ENCODE measurements at regions not wholly inside any gene's neighbourhood (a gene's known extent, or its start where the extent isn't known, plus 50 kb on each side); places are given as distances from the start of the nearest gene placed in this dataset.

GRCh38 chr13:80666782-80667552 lies 326.0 kb upstream of the SPRY2 start:
- ChIA-PET POLR2A (no interaction called here), CTCF (no interaction called here)
- TF ChIP-seq FEZF1 (tag by site-specific recombination; IDR thresholded peaks at IDR 0.05) (no peak), PBX3 (CRISPR knock-in tag; IDR thresholded peaks at IDR 0.05) (no peak), ZNF529 (tag by site-specific recombination; IDR thresholded peaks at IDR 0.05; ENCODE audit: insufficient replicate concordance) (no peak), ZNF624 (tag by site-specific recombination; IDR thresholded peaks at IDR 0.05) (no peak), ZNF121 (tag by site-specific recombination; IDR thresholded peaks at IDR 0.05) (no peak), ZNF670 (tag by site-specific recombination; IDR thresholded peaks at IDR 0.05; ENCODE audit: low read depth) (no peak), ZNF629 (tag by site-specific recombination; IDR thresholded peaks at IDR 0.05) (no peak), YY2 (tag by site-specific recombination; IDR thresholded peaks at IDR 0.05) (no peak), EGR2 (tag by site-specific recombination; IDR thresholded peaks at IDR 0.05; ENCODE audit: low read depth) (no peak), ZNF501 (tag by site-specific recombination; IDR thresholded peaks at IDR 0.05) (no peak), ZXDB (tag by site-specific recombination; IDR thresholded peaks at IDR 0.05) (no peak), ZNF488 (tag by site-specific recombination; IDR thresholded peaks at IDR 0.05) (no peak), GLI2 (tag by site-specific recombination; IDR thresholded peaks at IDR 0.05; ENCODE audit: borderline replicate concordance, low read depth) (no peak), ZNF280D (tag by site-specific recombination; IDR thresholded peaks at IDR 0.05) (no peak)

GRCh38 chr13:80665792-80666333 lies 324.9 kb upstream of the SPRY2 start:
- POLR2A ChIA-PET, result no interaction called here
- CTCF ChIA-PET, result no interaction called here
- H3K4me3 ChIP-seq (ENCODE audit: low read depth, low read length), result no peak overlapping the region
- H3K36me3 ChIP-seq (ENCODE audit: control insufficient read depth in 2 of 2, insufficient read depth in 1 of 2, low read length in 2 of 2), result no peaks in the 10 kb centered on the region
- no peaks in the 10 kb centered on the region for H3K9me3 ChIP-seq (ENCODE audit: control insufficient read depth, insufficient read depth, low read depth, low read length)
- no peak overlapping the region for H3K27ac ChIP-seq (ENCODE audit: extremely low read depth, low read depth, low read length)
- no peaks in the 10 kb centered on the region for H3K4me1 ChIP-seq (ENCODE audit: control insufficient read depth, insufficient read depth, low read length)
- TF ChIP-seq ZBTB20 (tag by site-specific recombination; IDR thresholded peaks at IDR 0.05) (no peak), PRDM6 (tag by site-specific recombination; IDR thresholded peaks at IDR 0.05) (no peak), ZNF645 (tag by site-specific recombination; IDR thresholded peaks at IDR 0.05) (no peak), GLIS1 (tag by site-specific recombination; IDR thresholded peaks at IDR 0.05) (no peak), ELK4 (IDR thresholded peaks at IDR 0.05; ENCODE audit: borderline replicate concordance, low read depth, low read length) (no peak), ZSCAN16 (tag by site-specific recombination; IDR thresholded peaks at IDR 0.05) (no peak), ZNF184 (tag by site-specific recombination; IDR thresholded peaks at IDR 0.05) (no peak), ZNF239 (tag by site-specific recombination; IDR thresholded peaks at IDR 0.05) (no peak), ZNF2 (tag by site-specific recombination; IDR thresholded peaks at IDR 0.05) (no peak), ZFP37 (tag by site-specific recombination; IDR thresholded peaks at IDR 0.05) (no peak), ZNF521 (tag by site-specific recombination; IDR thresholded peaks at IDR 0.05) (no peak), ZNF621 (tag by site-specific recombination; IDR thresholded peaks at IDR 0.05) (no peak), IKZF3 (tag by site-specific recombination; IDR thresholded peaks at IDR 0.05) (no peak)

More at GRCh38 chr13:80666782-80667552, 326.0 kb upstream of the SPRY2 start:
- H3K27ac ChIP-seq (ENCODE audit: extremely low read depth, low read depth, low read length), result no peak overlapping the region
- H3K4me3 ChIP-seq (ENCODE audit: low read depth, low read length), result no peak overlapping the region
- H3K36me3 ChIP-seq (ENCODE audit: control insufficient read depth in 2 of 2, insufficient read depth in 1 of 2, low read length in 2 of 2), result no peaks in the 10 kb centered on the region
- H3K4me1 ChIP-seq (ENCODE audit: control insufficient read depth, insufficient read depth, low read length), result no peaks in the 10 kb centered on the region
- H3K9me3 ChIP-seq (ENCODE audit: control insufficient read depth, insufficient read depth, low read depth, low read length), result no peaks in the 10 kb centered on the region
